BJ (cell line): ENCODE measurements at regions not wholly inside any gene's neighbourhood (a gene's known extent, or its start where the extent isn't known, plus 50 kb on each side); places are given as distances from the start of the nearest gene placed in this dataset.
"Not testable (repeated sequence)": the region's sequence is repeated elsewhere in the genome, so short reads cannot be mapped to it uniquely, and the experiment has no call there.

Experiments
- CTCF ChIA-PET: fragments of 350-600 bp; formaldehyde crosslinking; extraction: SDS; loops from one replicate; lab custom pipeline; 2021; ENCODE audit warnings: antibody characterized with exemption, inconsistent platforms; lab: Yijun Ruan, JAX
- POLR2A ChIA-PET: fragments of 300-600 bp; sonication (Branson Sonifier 250); formaldehyde crosslinking; extraction: SDS; loops from one replicate; lab custom pipeline; 2021; ENCODE audit warnings: antibody characterized with exemption; lab: Charles Lee
- DNase-seq: peaks from one replicate; pipeline ENCODE4 v3.0.0-alpha.2; 2011; ENCODE audit warnings: low read depth
- H3K27me3 ChIP-seq: 2 replicates; pipeline ENCODE4 v1.6.0; 2011; ENCODE audit warnings: low read length; ENCODE audit not compliant: control insufficient read depth, insufficient read depth
- H3K36me3 ChIP-seq: 2 replicates; pipeline ENCODE4 v1.5.1; 2011; ENCODE audit warnings: low read length; ENCODE audit not compliant: control insufficient read depth, insufficient read depth
- H3K4me3 ChIP-seq: 2 replicates; pipeline ENCODE4 v1.5.1; 2011; ENCODE audit warnings: low read depth, mild to moderate bottlenecking, control low read depth, low read length
- CTCF ChIP-seq: IDR thresholded peaks from 2 replicates; pipeline ENCODE4 v1.5.1; 2011; ENCODE audit warnings: low read depth, mild to moderate bottlenecking, control low read depth, inconsistent platforms, low read length, moderate library complexity; ENCODE audit not compliant: insufficient read depth

DNA sequence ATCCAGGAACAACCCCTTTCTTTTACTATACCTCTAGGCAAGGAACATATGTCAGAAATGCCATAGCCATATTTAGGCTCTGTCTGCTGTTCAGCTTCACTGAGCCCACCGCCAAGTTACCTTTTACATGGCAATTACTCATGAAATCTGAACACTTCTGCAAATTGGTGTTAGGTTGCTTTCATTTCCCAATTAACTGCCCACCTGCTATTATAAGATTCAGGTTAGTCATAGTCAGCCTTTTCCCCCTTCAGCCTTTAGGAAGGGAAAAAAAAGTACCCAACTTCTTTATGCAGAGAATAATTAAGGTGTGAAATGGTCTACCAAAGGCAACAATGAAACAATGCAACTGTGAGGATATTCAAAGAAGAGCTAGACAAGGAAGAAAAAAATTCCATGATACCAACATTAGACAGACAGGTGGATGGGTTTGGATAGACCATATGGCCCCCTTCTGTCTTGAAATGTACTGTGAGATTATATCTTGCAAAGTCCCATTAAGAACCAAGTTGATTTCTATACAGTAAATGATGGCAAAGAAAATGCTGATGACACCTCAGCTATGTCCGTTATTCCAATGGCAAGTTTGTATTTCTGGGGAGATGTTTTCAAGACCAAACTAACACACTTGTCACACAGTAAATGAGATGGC, 442.1 kb upstream of the NRP1 start:
- ChIA-PET CTCF (interaction anchor here (0.6 kb wide), 1 partner anchor 599 kb away, joined by 3 read pairs; no protein-coding TSS in a partner anchor), POLR2A (no interaction called here)
- Histone ChIP-seq H3K4me3 (no peak overlapping the region), H3K27me3 (peaks cover 4% of the 10 kb centered on the region; the same call in 1 of the 2 replicates), H3K36me3 (no peaks in the 10 kb centered on the region)
- DNase-seq, result no peak
- no peak for TF ChIP-seq CTCF

- H3K36me3 ChIP-seq, result no peaks in the 10 kb centered on the region
- no peak overlapping the region for H3K4me3 ChIP-seq
- peaks cover 4% of the 10 kb centered on the region; the same call in 1 of the 2 replicates for H3K27me3 ChIP-seq
- ChIA-PET POLR2A (no interaction called here), CTCF (no interaction called here)
- no peak for TF ChIP-seq CTCF
- no peak for DNase-seq
Observed at GRCh38 chr10:33774857-33775256, 440.4 kb upstream of the NRP1 start.

DNA sequence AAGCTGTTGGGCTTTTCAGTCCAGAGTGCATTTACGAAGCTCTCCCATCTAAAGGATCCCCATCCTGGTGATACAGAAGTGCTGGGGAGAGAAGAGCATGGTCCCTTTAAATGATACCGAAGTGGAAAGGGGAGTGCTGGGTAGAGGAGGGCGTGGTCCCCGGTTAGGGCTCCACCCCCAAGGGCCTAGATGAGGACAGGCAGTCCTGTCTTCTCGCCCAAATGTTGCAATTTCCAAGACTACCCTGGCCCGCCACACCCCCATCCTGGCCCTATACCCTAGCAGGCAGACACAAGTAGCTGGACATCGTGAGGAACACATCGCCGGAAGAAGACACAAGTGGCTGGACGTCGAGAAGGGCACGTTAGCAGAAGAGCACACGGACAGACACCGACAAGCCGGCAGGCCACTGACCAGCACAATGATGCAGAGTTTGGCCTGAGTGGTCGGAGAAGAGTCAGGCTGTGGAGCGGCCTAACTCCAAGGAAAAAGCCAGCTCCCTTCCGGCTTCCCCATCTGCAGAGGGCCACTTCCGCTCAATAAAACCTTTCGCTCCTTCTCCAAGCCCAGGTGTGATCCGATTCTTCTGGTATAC, 439.5 kb upstream of the NRP1 start:
- peaks cover 4% of the 10 kb centered on the region; the same call in 1 of the 2 replicates for H3K27me3 ChIP-seq
- H3K36me3 ChIP-seq, result no peaks in the 10 kb centered on the region
- ChIA-PET CTCF (interaction anchor here (0.7 kb wide), 1 partner anchor 16 kb away, joined by 3 read pairs; no protein-coding TSS in a partner anchor), POLR2A (no interaction called here)
- no peak overlapping the region for H3K4me3 ChIP-seq
- DNase-seq, result no peak
- no peak for TF ChIP-seq CTCF

DNA sequence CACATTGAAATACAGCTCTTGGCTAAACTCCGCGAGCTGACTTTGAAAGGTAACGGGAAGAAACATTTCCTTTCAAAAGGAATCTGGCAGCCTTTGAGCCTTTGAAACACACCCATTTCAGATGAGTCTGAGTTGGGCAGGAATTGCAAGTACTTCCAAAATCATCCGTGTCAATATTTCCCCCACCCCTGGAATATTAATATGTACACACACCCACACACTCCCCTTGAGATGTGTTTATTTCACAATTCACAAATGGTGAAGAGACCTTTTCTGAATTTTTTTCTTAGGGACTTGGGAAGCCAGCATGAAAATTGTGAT, 438.7 kb upstream of the NRP1 start:
- no peak for DNase-seq
- POLR2A ChIA-PET, result interaction anchor here (0.6 kb wide), 1 partner anchor 8 kb away, joined by 3 read pairs; no protein-coding TSS in a partner anchor
- TF ChIP-seq CTCF, result no peak

DNA sequence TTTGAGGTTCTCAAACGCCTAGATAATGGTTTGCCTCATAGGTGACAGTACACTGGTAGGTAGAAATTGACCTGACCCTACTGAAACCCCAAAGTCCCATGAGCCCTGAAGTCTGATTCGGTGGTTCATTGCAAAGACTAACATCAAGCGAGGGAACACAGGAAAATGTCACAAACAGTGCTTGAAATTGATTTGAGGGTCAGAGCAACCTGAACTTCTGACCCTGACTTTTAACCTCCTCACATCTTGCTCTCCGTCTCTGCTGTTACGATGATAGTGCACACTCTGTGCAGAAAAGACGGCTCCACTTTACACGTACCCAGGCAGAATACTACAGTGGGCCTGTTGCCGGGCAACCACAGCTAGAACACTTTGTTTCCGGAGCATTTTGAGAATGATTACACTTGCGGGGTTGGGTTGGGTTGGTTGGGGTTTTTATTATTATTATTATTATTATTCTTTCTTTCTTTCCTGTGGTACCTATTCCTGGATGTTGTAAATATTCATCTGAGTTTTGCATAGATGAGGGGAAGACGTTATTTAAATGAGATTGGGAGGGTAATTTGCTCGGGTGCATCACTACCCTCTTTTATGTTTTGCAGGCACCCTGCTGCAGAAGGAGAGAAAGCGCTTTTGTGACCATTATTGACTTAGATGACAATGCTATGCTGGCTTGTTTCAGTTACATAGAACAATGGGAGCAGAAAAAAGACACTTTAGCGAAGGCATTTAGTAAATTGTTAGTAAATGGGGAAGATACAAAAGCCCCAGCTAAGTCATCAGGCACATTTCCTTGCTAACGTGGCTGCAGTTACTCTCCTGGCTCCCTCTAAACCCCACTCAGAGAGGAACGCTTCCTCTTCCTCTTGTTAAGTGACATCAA, 438.1 kb upstream of the NRP1 start:
- Histone ChIP-seq H3K27me3 (no peaks in the 10 kb centered on the region; the same call in 1 of the 2 replicates), H3K36me3 (no peaks in the 10 kb centered on the region), H3K4me3 (no peak overlapping the region)
- no peak for TF ChIP-seq CTCF
- DNase-seq, result no peak
- CTCF ChIA-PET, result no interaction called here
- POLR2A ChIA-PET, result interaction anchor here (0.6 kb wide), 1 partner anchor 9 kb away, joined by 3 read pairs; no protein-coding TSS in a partner anchor

More for the DNA sequence above, 438.7 kb upstream of the NRP1 start:
- H3K27me3 ChIP-seq, result peaks cover 4% of the 10 kb centered on the region; the same call in 1 of the 2 replicates
- H3K4me3 ChIP-seq, result no peak overlapping the region
- no peaks in the 10 kb centered on the region for H3K36me3 ChIP-seq
- CTCF ChIA-PET, result no interaction called here

DNA sequence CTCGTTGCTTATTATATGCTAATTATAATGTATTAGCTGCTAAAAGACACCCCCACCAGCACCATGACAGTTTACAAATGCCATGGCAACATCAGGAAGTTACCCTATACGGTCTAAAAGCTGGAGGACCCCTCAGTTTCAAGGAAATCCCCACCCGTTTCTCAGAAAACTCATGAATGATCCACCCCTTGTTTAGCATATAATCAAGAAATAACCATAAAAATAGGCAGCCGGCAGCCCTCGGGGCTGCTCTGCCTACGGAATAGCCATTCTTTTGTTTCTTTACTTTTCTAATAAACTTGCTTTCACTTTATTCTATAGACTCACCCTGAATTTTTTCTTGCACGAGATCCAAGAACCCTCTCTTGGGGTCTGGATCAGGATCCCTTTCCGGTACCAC, 437.4 kb upstream of the NRP1 start:
- H3K36me3 ChIP-seq, POLR2A ChIA-PET, H3K4me3 ChIP-seq, CTCF ChIA-PET, H3K27me3 ChIP-seq, DNase-seq: not testable (repeated sequence)
